DMS79 treated with DMSO at 0.1 percent for 48 hours (cell line): ENCODE measurements at regions not wholly inside any gene's neighbourhood (a gene's known extent, or its start where the extent isn't known, plus 50 kb on each side); places are given as distances from the start of the nearest gene placed in this dataset.

ENCODE experiments used
- DNase-seq: peaks from one replicate; lab custom pipeline; 2025; lab: John Stamatoyannopoulos, UW

DNA sequence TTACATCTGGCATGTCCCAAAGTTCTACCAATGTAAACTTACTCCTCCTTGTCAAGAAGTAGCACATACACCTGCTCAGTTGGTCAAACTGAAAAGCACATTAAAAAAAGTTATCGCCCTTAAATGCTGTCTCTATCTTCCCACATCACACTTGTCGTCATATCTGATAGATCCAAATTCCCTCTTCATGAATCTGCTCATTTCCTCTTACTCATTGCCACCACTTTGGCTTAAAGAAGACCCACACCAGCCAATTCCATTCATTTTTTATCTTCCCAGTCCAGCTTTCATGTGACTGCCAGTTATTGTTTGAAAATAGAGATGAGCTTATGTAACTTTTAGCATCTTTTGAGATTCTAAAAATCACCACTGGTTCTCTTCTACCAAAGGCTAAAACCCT, 305.9 kb upstream of the MTNR1B start:
- no peak for DNase-seq

DNA sequence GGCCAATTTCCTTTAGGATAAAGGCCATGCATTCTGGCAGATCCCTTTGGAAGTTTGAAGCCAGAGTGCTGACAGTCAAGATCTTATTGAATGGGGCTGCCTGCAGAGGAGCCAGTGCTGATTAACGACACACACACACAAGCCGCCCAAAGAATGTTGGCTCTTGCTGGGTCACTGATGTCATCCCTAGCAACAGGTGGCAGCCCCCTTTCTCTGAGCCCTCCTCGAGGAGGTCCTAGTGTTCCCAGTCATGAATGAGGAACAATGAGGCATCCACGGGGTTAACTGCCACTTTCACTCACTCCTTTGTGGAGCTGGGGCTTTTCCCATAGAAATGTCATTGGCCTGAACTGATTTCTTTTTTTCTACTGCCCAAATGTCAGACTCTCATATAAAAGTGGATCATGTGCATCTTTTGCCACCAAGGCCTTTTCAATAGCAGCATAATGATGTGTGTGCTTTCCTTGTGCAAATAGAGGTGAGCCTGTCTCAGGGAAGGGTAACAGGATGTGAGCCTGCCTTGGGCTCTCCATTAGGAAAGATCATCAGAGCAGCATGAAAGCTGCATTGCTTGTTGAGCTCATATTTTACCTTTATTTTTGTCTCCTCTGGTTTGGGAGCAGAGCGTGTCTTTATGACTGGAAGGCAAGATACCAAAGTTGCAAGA, 301.8 kb upstream of the MTNR1B start:
- DNase-seq: no peak

DNA sequence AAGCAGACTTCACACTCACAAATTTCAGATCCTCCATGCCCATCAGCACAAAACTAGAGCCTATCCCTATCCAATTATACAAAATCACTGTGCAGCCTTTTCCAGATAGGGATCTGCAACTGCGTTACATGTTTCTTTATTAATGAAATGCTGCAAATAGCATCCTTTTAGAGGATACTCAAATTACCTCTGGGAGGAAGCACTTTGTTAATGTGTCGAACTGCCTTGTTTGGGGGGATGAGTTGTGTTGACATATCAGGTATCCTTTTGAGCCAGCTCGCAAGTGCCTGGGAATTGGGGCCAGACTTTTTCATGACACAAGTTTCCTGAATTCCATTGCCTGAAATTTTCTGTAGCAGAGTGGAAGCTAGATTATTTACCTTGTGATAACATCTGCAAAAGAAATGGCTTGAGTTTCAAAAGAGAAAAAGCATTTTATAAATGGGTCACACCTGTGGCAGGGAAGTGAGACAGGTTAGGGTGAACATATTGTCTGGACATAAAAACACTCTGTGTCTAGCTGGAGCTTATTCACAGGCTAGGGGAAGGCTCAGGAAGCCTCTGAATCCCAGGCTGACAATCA, 299.1 kb upstream of the MTNR1B start:
- DNase-seq: no peak

DNA sequence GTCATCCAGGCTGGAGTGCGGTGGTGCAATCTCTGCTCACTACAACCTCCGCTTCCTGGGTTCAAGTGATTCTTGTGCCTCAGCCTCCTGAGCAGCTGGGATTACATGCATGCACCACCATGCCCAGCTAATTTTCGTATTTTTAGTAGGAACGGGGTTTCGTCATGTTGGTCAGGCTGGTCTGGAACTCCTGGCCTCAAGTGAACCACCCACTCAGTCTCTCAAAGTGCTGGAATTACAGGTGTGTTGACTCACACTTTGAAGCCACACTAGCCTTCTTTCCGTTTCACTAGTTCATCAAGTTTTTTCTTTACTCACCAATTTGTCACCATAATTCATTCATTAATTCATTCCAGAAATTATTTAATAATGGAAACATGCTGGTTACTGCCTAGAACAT, 298.4 kb upstream of the MTNR1B start:
- DNase-seq: no peak

DNA sequence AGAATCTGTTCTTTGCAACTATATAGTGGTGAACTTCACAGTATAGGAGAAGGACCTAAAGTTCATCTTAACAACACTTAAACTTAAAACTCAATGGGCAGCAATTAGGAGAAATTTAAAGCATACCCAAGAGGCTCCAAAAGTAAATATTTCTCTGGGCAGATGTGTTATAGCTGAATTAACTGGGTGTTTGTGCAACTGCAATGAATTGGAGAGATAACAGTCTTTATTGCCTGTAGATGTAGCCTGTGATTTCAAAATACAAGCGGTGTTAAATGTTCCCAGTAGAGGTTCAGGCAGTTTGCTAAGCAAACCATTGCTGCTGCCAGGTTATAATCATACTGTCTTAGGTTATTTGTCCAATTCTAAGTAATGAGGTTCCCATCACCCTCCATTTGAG, 294.1 kb upstream of the MTNR1B start:
- peak; percentile 61 for DNase-seq

DNA sequence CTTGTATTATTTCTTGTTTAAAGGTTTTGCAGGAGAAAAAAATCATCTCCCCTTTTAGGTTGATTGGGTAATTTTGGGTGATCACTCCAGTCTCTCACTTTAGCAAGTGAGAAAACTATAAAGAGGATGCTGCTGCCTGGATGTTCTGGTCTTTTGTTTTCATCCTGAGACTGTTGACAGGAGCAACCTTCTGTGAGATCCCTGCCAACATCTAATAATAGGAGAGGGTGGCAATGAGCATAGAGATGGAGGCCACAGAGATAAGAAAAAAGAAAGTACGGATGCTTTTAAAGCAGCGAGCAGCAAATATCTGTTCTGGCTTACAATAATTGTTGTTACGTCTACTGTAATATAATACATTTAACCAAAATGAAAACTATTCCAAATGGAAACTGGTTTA, 293.6 kb upstream of the MTNR1B start:
- DNase-seq: no peak

DNA sequence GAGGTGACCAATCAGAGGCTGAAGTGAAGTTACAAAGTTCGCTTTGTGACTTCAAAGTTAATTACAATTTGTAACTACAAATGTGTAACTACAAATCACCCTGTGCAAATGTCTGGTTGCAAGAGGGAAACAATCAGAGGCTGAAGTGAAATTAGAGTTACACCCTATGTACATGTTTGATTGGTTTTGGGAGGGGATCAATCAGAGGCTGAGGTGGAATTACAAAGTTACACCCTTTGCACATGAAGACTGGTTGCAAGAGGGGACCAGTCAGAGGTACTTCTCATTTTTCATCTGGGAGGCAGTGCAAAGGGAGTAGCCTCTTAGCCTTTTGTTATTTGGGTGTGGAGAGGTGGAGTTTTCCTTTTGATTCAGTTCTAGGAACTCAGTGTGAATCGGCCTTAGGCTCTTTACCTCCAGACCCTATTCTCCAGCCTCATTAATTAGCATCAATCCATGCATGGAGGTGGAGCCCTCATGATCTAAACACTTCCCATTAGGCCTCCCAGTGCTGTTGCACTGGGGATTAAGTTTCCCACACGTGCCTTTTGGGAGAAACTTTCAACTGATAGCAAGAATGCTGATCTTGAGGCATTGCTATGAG, 291.3 kb upstream of the MTNR1B start:
- no peak for DNase-seq

DNA sequence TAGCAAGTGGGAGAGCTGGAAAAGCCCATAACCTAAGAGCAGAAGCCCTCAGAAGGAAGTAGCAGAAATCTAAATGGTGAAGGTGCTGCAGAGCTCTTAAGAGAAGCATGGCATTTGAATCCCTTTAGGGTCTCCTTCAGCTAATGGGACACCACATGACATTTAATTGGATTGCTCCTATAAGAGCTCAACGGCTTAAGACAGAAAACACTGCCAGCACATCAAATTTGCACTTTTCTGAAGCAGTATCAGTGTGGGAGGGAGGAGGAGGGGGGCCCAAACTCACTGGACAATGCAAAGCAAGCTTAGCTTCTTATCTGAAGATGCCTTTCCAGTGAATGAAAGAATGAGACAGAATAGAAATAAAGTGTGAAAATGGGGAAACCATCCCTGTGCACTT, 287.9 kb upstream of the MTNR1B start:
- DNase-seq: peak; percentile 75

DNA sequence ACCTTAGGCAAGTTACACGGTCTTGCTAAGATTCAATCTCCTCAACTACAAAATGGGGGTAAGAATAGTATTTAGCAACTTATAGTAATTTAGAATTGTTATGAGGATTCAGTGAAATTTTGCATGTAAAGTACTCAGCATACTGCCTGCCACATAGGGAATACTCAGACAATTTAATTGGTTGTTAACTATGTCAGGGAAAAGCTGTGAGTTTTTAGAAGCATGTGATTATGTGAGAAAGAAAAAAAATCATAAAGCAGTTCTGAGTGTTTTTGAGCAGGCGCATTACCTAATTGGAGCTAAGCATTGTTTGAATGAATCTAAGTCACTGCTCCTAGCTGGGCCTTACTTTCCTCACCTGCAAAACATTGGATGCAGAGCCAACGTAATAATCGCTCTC, 287.3 kb upstream of the MTNR1B start:
- DNase-seq: no peak

DNA sequence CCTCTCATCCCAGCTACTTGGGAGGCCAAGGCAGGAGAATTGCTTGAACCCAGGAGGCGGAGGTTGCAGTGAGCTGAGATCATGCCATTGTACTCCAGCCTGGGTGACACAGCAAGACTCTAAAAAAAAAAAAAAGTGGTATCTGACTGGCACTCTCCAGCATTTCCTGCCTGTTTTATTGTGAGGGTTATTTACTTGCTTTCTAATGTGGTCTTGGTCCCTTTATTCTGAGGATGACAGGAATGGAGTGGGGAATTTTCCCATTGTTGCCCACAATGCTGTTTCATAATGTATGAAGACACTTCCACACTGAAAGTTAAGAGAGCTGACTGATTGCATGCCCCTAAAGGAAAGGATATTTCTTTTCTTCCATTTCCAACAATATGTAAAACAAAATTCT, 286.5 kb upstream of the MTNR1B start:
- no peak for DNase-seq

DNA sequence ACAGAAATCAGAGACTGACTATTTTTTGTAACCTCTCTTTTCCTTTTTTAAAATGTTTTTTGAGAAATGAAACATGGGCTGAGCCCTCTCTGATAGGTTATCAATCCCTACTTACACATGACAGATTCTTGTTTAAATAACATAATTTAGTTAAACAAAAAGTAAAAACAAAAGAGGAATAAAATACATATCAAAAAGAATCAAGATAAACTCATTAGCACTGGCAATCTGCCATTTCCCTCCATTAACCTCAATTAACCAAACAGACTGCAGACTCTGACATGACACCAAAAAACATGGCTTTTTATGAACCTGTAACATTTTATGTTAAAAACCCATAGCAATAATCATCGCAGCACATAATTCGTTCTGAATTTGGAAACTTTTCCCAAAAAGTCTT, 284.4 kb upstream of the MTNR1B start:
- DNase-seq: peak; percentile 48

DNA sequence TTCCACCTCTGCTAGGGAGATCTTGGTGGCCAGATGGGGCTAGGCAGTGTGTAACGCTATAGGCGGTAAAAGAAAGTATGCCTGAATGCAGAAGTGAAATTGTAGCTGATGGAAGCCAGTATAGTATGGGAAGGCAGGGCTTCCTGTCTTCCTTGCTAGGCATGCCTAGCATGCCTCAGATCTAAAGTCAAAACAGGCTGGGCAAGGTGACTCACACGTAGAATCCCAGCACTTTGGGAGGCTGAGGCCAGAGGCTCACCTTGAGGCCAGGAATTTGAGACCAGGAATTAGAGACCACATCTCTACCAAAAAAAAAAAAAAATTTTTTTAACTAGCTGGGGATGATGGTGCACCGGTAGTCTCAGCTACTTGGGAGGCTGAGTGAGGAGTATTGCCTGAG, 281.7 kb upstream of the MTNR1B start:
- DNase-seq: no peak

DNA sequence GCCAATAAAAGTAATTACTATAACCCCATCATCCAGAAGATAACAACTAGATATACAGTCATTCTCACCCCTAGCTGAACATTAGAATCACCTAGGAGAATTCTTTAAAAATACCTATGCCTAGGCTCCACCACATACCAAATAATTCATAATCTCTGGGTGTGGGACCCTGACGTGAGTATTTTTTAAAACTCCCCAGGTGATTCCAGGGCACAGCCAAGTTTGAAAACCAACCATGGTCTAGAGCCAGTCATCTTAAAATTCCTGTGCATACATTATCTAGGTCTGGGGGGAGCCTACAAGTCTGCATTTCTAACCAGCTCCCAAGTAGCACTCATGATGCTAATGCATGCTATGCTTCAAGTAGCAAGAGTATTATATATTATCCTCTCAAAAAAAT, 281.0 kb upstream of the MTNR1B start:
- DNase-seq: peak; percentile 56

DNA sequence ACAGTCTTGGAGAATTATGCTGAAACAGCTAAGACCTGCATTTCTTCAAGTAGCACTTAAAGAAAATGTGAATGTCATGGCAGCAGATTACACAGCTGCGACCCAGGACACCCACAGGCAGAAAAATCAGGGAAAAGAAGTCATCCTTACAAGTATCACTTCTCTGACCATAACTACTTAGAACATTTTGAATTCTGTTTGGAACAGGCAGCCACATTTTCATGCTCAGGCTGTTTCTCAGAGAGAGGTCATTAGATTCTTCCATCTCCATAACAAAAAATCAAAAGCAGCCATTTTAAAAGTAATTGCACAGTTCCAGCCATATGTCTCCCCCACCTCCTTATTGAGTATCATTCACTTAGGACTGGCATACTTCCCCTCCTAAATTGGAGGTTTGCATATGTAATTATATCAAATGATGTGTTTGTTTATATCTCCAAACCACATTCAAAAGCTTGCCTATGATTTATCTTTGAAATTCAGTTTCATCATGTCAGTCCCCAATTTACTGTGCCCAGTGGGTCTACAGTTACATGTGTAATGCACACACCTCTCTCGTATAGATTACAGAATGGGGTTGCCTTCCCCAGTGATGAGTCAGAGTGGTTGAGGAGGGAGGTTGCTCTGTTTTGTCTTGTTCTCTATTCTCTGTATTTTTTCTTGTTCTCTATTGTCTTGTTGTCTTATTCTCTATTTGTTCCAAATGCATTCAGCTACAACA, 276.5 kb upstream of the MTNR1B start:
- DNase-seq: no peak

DNA sequence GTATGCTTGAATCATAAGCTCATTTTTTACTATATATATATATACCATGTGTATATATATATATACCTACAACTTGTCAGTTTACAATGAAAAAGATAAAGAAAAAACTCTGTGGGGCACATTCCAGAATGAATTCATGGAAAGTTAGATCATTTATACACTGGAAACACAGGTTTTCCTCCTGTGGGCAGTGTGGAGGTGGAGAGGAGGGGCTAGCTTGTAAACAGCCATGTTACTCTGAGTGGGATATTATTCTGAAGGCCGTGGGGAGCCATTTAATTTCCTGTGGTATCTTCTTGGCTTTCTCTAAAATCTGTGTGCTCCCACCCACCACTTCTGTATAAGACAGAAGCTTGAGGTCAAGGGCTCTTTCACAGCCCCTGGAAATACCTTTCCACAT, 273.4 kb upstream of the MTNR1B start:
- no peak for DNase-seq

DNA sequence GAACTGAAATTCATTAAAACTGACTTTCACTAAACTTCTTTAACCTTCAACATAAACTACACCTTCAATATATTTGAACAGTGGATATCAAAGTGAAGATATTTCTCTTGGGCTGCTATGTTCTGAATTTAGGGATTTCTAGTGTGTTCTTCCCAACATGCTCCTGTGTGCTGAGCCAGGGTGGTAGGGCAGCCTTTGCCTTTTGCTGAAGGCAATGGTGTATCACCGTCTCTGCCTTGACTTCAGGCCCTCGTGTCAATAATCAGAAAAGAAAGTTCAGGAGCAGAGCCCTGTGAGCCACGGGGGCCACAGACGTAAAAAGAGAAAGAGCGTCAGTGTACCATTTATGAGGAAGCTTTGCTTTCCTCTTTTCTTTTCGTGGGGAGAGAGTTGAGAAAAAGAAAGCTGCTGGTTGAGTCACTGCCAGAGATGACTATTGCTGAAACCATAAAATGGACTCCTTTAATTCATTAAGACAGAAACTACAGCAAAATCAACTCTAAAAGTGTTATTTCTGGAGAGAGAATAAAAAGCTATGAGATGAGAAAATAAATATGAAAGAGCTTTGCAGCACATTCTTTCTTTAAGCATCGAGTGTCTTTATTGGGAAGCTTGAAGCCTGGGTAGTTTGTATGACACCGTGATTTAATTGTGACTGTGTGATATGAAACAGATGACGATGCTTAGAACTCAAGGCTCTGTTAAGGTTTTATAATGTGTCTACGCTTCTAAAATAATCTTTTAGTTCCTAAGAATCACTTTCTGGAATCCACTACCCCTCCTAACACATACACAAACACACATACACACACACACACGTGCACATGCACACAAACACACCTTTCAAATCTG, 271.8 kb upstream of the MTNR1B start:
- DNase-seq: no peak

DNA sequence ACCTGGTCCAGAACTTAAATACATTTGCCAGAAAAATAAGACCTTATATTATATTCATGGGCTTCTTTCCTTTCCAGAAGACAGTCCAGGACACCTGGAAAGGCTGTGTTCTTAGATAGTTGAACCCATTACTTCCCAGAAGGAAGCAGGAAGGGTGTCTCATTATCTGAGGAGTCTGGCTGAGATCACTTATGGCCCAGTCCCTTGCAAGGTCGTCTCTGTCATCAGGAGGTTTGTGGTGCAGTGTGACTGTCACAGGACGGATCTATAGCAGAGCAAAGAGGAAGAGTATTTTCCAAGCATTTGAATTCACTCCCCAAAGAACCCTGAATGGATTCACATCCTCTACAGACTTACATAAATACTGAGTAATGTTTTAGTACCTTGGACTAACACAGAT, 270.7 kb upstream of the MTNR1B start:
- DNase-seq: no peak

DNA sequence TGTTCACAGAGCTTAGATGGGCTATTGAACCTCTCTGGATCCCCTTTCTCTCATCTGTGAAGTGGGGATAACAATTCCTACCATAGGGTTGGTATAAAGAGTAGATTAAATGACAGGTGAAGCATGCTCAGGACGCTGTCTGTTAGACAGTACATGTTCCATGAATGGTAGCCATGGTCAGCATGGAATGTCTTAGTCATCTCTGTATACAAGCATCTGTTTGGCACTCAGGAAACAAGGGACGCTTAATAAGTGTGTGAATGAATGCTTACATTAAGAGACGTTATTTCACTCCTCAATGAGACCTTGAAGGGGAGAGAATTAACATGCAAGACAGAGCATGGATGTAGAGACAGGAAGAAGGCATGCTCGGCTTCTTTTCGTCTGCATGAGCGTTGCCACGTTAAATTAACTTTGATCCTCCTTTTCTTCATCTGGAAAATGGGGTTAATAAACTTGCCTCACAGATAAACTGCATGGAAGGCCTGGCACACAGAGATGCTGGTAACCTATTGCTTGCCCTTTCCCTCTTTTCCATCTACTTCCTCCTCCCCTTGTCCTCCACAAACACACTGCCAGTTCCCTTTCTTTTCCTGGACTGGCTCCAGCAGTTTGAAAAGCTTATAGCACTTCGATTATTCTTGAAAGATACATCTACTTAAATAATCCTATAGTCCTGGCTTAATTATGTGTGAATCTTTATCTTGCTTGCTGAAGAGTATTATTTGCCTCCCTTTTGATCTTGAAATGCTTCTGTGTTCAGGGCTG, 267.2 kb upstream of the MTNR1B start:
- DNase-seq: no peak

DNA sequence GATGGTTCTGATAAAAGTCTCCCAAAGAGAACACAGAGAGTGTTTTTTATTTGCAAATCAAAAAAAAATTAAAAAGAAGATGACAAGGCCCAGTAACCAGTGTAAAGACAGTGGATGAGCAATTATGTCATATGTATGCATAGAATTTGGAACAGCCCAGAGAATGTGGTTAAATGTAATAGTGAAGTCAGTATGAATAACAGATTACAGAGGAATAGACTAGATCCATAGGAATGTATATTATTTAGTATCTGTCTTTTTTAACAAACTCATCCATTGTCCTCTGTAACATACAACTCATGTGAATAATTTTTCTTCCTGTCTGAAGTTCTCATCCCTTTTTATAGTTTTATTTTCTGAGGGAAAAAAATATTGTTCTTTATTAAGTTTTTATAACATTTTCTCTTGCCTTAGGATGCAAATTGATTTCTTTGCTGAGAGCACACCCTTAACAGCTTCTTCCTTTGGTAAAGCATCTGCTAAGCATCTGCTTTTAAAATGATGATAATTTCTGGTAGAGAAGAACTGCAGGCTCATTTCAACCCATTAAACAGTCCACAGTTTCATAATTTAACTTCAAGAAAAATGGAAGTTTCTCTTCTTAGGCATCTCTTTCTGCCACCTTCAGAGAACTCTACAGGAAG, 266.5 kb upstream of the MTNR1B start:
- no peak for DNase-seq

DNA sequence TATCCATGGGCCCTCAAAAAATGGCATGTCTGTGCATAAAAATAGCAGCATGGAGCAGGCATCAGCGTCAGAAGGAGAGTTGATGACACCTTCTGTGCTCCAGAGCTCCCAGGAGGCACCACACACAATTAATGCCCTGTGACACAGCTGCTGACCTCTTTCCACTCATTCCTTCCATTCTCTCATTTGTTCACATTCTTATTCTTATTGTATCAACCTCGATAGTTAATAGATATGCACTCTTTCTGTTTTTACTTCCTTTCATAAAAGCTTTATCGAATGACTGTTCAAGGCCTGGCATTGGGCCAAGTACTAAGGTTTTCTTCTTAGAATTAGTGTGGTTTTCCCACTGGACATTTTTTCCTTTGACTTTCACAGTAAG, 266.0 kb upstream of the MTNR1B start:
- no peak for DNase-seq

DNA sequence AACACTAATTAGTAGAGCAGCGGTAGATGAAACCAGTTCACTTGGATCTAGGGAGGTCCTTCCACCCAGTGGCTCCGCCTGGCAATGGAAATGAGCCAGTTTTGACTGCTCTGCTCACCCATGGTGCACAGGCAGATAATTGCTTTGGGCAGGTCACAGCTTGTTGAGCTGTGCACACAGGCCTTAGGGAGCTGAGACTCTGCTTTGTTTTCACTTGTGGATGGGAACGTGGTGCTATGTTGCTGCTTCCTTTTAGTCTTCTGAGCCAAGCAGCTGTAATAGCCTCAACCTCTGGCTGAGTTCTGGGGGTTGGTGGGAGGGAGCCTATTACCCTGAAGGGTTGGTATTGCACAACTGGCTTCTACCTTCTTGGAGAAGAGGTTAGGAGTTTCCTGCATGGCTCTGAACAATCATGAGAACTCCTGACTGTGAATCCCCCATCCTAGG, 262.3 kb upstream of the MTNR1B start:
- DNase-seq: peak; percentile 100
